ENCODE measurements at regions not wholly inside any gene's neighbourhood (a gene's known extent, or its start where the extent isn't known, plus 50 kb on each side); places are given as distances from the start of the nearest gene placed in this dataset.

DNA sequence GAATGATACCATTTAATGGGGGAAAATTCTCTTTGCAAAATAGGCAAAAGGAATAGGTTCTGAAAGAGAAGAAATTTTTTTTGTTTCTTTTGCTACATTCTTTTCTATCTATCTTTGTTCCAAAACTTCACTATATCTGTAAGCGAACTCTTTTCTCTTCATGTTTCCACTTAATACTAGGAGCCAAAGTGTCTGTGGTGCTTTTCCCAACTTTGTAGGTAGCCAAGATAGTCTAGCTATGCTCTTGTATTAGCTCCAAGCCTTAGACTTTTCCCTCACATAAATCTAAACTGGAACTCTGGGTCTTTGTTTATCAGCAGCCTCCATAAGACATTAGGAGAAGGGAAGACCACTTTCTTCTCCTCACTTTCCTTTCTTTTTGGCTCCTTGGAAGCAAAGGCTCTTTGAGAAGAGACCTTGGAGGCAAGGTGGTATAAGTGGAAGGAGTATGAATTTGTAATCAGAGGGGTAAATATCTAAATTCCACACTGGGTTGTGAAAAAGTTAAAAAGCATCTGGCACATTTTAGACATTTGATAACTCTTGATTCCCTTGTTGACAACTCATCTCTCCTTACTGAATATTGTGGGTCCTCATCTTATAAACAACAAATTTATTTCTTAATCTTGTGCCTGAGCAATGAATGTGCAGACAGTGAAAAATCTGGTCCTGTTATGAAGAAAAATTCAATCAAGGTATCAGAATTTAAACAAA lies 130.0 kb downstream of the EHF start:
- no peak overlapping the region for H3K4me3 ChIP-seq (ENCODE audit: low read length)
- WGBS (ENCODE audit: extremely low coverage, insufficient coverage, low lambda C conversion rate), result no CpG with 5 or more reads among the region's 1 CpG
- H3K9ac ChIP-seq (ENCODE audit: low read length), result no peak overlapping the region

DNA sequence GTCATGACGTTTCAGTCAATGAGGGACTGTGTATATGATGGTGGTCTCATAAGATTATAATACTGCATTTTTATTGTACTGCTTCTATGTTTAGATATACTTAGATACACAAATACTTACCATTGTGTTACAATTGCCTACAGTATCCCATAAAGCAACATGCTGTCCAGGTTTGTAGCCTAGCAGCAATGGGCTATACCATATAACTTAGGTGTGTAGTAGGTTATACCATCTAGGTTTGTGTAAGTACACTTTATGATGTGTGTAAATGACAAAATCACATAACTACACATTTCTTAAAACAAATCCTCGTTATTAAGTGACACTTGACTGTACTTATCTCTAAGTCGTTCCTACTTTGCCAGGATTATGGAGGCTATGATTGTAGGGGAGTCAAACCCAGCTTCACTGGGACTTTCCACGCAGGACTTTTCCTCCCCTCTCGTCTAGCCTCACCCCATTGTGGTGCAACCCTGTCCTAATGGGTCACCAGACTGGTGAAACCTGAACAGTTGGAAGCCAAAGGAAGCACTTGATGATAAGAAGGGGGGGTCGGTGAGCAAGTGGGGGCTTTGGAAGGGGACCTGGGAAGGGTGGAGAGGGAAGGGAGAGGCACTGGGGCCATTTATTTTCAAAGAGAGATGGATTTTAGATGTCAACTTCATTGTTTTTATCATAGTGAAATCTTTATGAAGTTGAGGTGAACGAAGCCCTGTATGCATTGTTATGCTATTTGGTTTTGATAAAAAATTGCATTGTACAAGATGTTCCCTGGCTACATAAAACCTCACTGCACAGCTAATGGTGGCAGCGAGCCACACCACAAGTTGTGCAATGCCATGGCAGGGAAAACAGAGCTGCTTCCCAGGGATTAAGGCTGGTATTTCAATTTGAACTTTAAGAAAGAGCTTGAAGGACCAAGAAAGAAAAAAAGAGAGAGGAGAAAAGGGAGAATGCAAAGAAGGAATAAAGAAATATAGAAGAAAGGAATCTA lies 129.1 kb downstream of the EHF start:
- H3K27ac ChIP-seq (ENCODE audit: low read depth, low read length), result no peak overlapping the region
- H3K23ac ChIP-seq (ENCODE audit: low read length), result no peak overlapping the region
- H3K9ac ChIP-seq (ENCODE audit: low read length), result no peak overlapping the region
- no peak overlapping the region for H2BK120ac ChIP-seq (ENCODE audit: low read depth, low read length)
- no peak overlapping the region for H2BK5ac ChIP-seq (ENCODE audit: low read length)
- no peaks in the 10 kb centered on the region for H3K79me2 ChIP-seq (ENCODE audit: control insufficient read depth, insufficient read depth, low read length)
- no peaks in the 10 kb centered on the region for H3K36me3 ChIP-seq (ENCODE audit: control insufficient read depth, insufficient read depth, low read length)
- no peak overlapping the region for H3K56ac ChIP-seq (ENCODE audit: low read length)
- no peak overlapping the region for H4K5ac ChIP-seq (ENCODE audit: low read length)
- no peak overlapping the region for H3K4me3 ChIP-seq (ENCODE audit: low read length)
- H3K4me1 ChIP-seq (ENCODE audit: control insufficient read depth, low read depth, low read length), result no peaks in the 10 kb centered on the region
- no peak overlapping the region for H4K8ac ChIP-seq (ENCODE audit: low read depth, low read length)
- no peak overlapping the region for H2BK15ac ChIP-seq (replicated peaks; ENCODE audit: low read depth)
- H2AK5ac ChIP-seq (ENCODE audit: low read length), result no peak overlapping the region
- H3K79me1 ChIP-seq (ENCODE audit: low read length), result no peaks in the 10 kb centered on the region
- no peak overlapping the region for H3K18ac ChIP-seq (ENCODE audit: low read length)
- WGBS (ENCODE audit: extremely low coverage, insufficient coverage, low lambda C conversion rate), result no CpG with 5 or more reads among the region's 8 CpGs
- H3K4ac ChIP-seq (ENCODE audit: low read depth, low read length), result no peak overlapping the region
- no peaks in the 10 kb centered on the region for H3K27me3 ChIP-seq (ENCODE audit: insufficient read depth, low read length, poor library complexity)
- DNase-seq, result no peak
- no peak overlapping the region for H3K4me2 ChIP-seq (ENCODE audit: low read length)

More for the DNA sequence above, 130.0 kb downstream of the EHF start:
- no peak overlapping the region for H4K8ac ChIP-seq (ENCODE audit: low read depth, low read length)
- no peak overlapping the region for H3K4me2 ChIP-seq (ENCODE audit: low read length)
- DNase-seq, result no peak
- no peaks in the 10 kb centered on the region for H3K27me3 ChIP-seq (ENCODE audit: insufficient read depth, low read length, poor library complexity)
- no peak overlapping the region for H3K18ac ChIP-seq (ENCODE audit: low read length)
- H3K4ac ChIP-seq (ENCODE audit: low read depth, low read length), result no peak overlapping the region
- H3K79me1 ChIP-seq (ENCODE audit: low read length), result no peaks in the 10 kb centered on the region
- H3K56ac ChIP-seq (ENCODE audit: low read length), result no peak overlapping the region
- H3K4me1 ChIP-seq (ENCODE audit: control insufficient read depth, low read depth, low read length), result no peaks in the 10 kb centered on the region
- no peak overlapping the region for H3K27ac ChIP-seq (ENCODE audit: low read depth, low read length)
- no peaks in the 10 kb centered on the region for H3K36me3 ChIP-seq (ENCODE audit: control insufficient read depth, insufficient read depth, low read length)
- no peak overlapping the region for H2BK120ac ChIP-seq (ENCODE audit: low read depth, low read length)
- H4K5ac ChIP-seq (ENCODE audit: low read length), result no peak overlapping the region
- no peak overlapping the region for H2BK15ac ChIP-seq (replicated peaks; ENCODE audit: low read depth)
- no peak overlapping the region for H2AK5ac ChIP-seq (ENCODE audit: low read length)
- no peak overlapping the region for H2BK5ac ChIP-seq (ENCODE audit: low read length)
- no peak overlapping the region for H3K23ac ChIP-seq (ENCODE audit: low read length)
- H3K79me2 ChIP-seq (ENCODE audit: control insufficient read depth, insufficient read depth, low read length), result no peaks in the 10 kb centered on the region

DNA sequence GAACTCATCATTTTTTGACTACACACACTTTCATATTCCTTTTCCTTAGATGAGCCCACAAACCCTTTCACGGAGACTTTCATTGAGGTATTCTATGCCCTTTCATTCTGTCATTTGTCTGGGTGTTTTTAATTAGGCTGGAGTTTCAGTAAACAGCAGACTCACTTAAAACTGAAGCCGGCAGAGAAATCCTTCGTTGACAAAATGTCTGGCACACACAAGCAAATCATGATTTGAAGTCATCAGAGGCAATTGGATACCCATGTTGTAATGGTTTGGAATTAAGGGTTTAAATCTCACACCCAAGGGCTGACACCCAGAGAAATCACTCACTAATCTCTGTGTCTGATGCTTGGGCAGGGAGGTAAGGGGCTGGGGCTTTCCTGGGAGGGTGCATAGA lies 127.1 kb downstream of the EHF start:
- no peak overlapping the region for H3K4me3 ChIP-seq (ENCODE audit: low read length)
- no peak overlapping the region for H4K8ac ChIP-seq (ENCODE audit: low read depth, low read length)
- no peak overlapping the region for H3K4ac ChIP-seq (ENCODE audit: low read depth, low read length)
- no peak overlapping the region for H2BK15ac ChIP-seq (replicated peaks; ENCODE audit: low read depth)
- WGBS (ENCODE audit: extremely low coverage, insufficient coverage, low lambda C conversion rate), result no CpG with 5 or more reads among the region's 3 CpGs
- no peak overlapping the region for H2AK5ac ChIP-seq (ENCODE audit: low read length)
- H2BK120ac ChIP-seq (ENCODE audit: low read depth, low read length), result no peak overlapping the region
- H3K4me2 ChIP-seq (ENCODE audit: low read length), result no peak overlapping the region
- H3K36me3 ChIP-seq (ENCODE audit: control insufficient read depth, insufficient read depth, low read length), result no peaks in the 10 kb centered on the region
- H3K27me3 ChIP-seq (ENCODE audit: insufficient read depth, low read length, poor library complexity), result no peaks in the 10 kb centered on the region
- H3K79me2 ChIP-seq (ENCODE audit: control insufficient read depth, insufficient read depth, low read length), result no peaks in the 10 kb centered on the region
- H3K4me1 ChIP-seq (ENCODE audit: control insufficient read depth, low read depth, low read length), result no peaks in the 10 kb centered on the region
- no peak overlapping the region for H3K27ac ChIP-seq (ENCODE audit: low read depth, low read length)
- no peak for DNase-seq
- no peak overlapping the region for H3K56ac ChIP-seq (ENCODE audit: low read length)
- H3K9ac ChIP-seq (ENCODE audit: low read length), result no peak overlapping the region
- no peak overlapping the region for H3K18ac ChIP-seq (ENCODE audit: low read length)
- H3K23ac ChIP-seq (ENCODE audit: low read length), result no peak overlapping the region
- no peak overlapping the region for H2BK5ac ChIP-seq (ENCODE audit: low read length)
- no peaks in the 10 kb centered on the region for H3K79me1 ChIP-seq (ENCODE audit: low read length)
- no peak overlapping the region for H4K5ac ChIP-seq (ENCODE audit: low read length)

DNA sequence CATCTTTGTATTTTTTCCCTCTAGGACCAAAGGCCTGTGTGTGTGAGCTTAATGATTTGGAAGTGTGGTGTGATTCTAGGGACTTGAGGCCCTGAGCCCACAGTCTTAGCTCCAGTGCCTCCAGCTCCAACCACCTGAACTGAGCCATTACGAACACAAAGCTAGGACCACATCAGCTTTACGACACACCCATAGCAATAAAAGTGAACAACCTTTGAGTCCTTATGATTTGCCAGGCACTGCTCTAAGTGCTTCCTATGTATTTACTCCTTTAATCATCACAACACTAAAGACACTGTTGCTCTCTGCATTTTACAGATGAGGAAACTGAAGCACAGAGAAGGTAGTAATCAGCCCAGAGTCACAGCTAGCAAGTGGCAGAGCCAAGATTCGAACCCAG lies 126.4 kb downstream of the EHF start:
- Histone ChIP-seq H2AK5ac (ENCODE audit: low read length) (no peak overlapping the region), H3K56ac (ENCODE audit: low read length) (no peak overlapping the region), H3K23ac (ENCODE audit: low read length) (no peak overlapping the region), H3K27ac (ENCODE audit: low read depth, low read length) (no peak overlapping the region), H2BK120ac (ENCODE audit: low read depth, low read length) (no peak overlapping the region), H3K9ac (ENCODE audit: low read length) (no peak overlapping the region), H2BK5ac (ENCODE audit: low read length) (no peak overlapping the region), H3K79me1 (ENCODE audit: low read length) (no peaks in the 10 kb centered on the region), H3K18ac (ENCODE audit: low read length) (no peak overlapping the region), H3K4me1 (ENCODE audit: control insufficient read depth, low read depth, low read length) (no peaks in the 10 kb centered on the region), H3K4me3 (ENCODE audit: low read length) (no peak overlapping the region), H3K4me2 (ENCODE audit: low read length) (no peak overlapping the region), H4K8ac (ENCODE audit: low read depth, low read length) (no peak overlapping the region), H4K5ac (ENCODE audit: low read length) (no peak overlapping the region), H3K4ac (ENCODE audit: low read depth, low read length) (no peak overlapping the region), H3K36me3 (ENCODE audit: control insufficient read depth, insufficient read depth, low read length) (no peaks in the 10 kb centered on the region), H3K27me3 (ENCODE audit: insufficient read depth, low read length, poor library complexity) (no peaks in the 10 kb centered on the region), H3K79me2 (ENCODE audit: control insufficient read depth, insufficient read depth, low read length) (no peaks in the 10 kb centered on the region), H2BK15ac (replicated peaks; ENCODE audit: low read depth) (no peak overlapping the region)
- no peak for DNase-seq
- no CpG with 5 or more reads among the region's 3 CpGs for WGBS (ENCODE audit: extremely low coverage, insufficient coverage, low lambda C conversion rate)

DNA sequence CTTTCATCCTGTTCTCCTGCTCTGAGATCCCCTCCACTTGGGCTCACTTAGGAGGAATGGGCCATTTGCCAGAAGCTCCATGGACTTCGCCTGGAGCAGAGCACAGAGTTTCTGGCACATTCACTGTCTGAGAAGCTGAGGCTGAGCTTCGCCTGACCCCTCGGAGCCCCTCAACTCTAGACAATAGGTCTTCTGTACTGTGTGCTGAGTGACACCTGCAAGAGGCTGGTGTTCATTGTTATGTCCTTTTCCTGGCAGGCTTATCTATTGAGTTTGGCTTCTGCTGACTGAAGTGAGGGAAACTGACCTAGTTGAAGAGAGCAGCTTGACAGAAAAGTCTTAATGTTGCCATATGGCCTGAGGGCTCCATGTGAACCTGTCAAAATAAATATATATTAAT lies 124.3 kb downstream of the EHF start:
- no peak overlapping the region for H2BK5ac ChIP-seq (ENCODE audit: low read length)
- H2BK15ac ChIP-seq (replicated peaks; ENCODE audit: low read depth), result no peak overlapping the region
- no CpG with 5 or more reads among the region's 3 CpGs for WGBS (ENCODE audit: extremely low coverage, insufficient coverage, low lambda C conversion rate)
- no peak overlapping the region for H3K23ac ChIP-seq (ENCODE audit: low read length)
- H3K4ac ChIP-seq (ENCODE audit: low read depth, low read length), result no peak overlapping the region
- no peak overlapping the region for H3K9ac ChIP-seq (ENCODE audit: low read length)
- no peak for DNase-seq
- no peak overlapping the region for H3K4me3 ChIP-seq (ENCODE audit: low read length)
- H4K8ac ChIP-seq (ENCODE audit: low read depth, low read length), result no peak overlapping the region
- H2AK5ac ChIP-seq (ENCODE audit: low read length), result no peak overlapping the region
- no peaks in the 10 kb centered on the region for H3K79me2 ChIP-seq (ENCODE audit: control insufficient read depth, insufficient read depth, low read length)
- no peak overlapping the region for H3K56ac ChIP-seq (ENCODE audit: low read length)
- H3K4me1 ChIP-seq (ENCODE audit: control insufficient read depth, low read depth, low read length), result no peaks in the 10 kb centered on the region
- H3K4me2 ChIP-seq (ENCODE audit: low read length), result no peak overlapping the region
- H3K18ac ChIP-seq (ENCODE audit: low read length), result no peak overlapping the region
- no peak overlapping the region for H2BK120ac ChIP-seq (ENCODE audit: low read depth, low read length)
- H4K5ac ChIP-seq (ENCODE audit: low read length), result no peak overlapping the region
- H3K27ac ChIP-seq (ENCODE audit: low read depth, low read length), result no peak overlapping the region
- H3K79me1 ChIP-seq (ENCODE audit: low read length), result no peaks in the 10 kb centered on the region
- H3K27me3 ChIP-seq (ENCODE audit: insufficient read depth, low read length, poor library complexity), result no peaks in the 10 kb centered on the region
- no peaks in the 10 kb centered on the region for H3K36me3 ChIP-seq (ENCODE audit: control insufficient read depth, insufficient read depth, low read length)
